Activated B cell treated with CpG ODN at 0.5 μM for 24 hours (primary cell): ENCODE measurements at regions not wholly inside any gene's neighbourhood (a gene's known extent, or its start where the extent isn't known, plus 50 kb on each side); places are given as distances from the start of the nearest gene placed in this dataset.
"Not testable (repeated sequence)": the region's sequence is repeated elsewhere in the genome, so short reads cannot be mapped to it uniquely, and the experiment has no call there.

Experiments
- ATAC-seq: fragments of 200-7000 bp; cut with Tn5 transposase; one replicate; pipeline ENCODE4 v1.10.0; 2021; ENCODE audit warnings: low read depth, mild to moderate bottlenecking, moderate library complexity
- CTCF ChIA-PET: fragments of 350-600 bp; sonication (Branson Sonifier 250); formaldehyde crosslinking; loops from one replicate; lab custom pipeline; 2021; ENCODE audit warnings: antibody characterized with exemption; lab: Charles Lee
- POLR2A ChIA-PET: fragments of 350-600 bp; sonication (Branson Sonifier 250); formaldehyde crosslinking; loops from one replicate; lab custom pipeline; 2021; ENCODE audit warnings: antibody characterized with exemption; lab: Charles Lee
- DNase-seq: peaks from one replicate; pipeline ENCODE4 v3.0.0; 2022
- H3K27ac Mint-ChIP-seq: one replicate; pipeline ENCODE4 v1.8.0; 2020; ENCODE audit warnings: mixed read lengths
- H3K27me3 Mint-ChIP-seq: one replicate; pipeline ENCODE4 v1.8.0; 2021; ENCODE audit warnings: mixed read lengths
- H3K36me3 Mint-ChIP-seq: one replicate; pipeline ENCODE4 v1.8.0; 2021; ENCODE audit warnings: low read depth, mixed read lengths
- H3K4me1 Mint-ChIP-seq: one replicate; pipeline ENCODE4 v1.8.0; 2021; ENCODE audit warnings: mixed read lengths
- H3K4me3 Mint-ChIP-seq: one replicate; pipeline ENCODE4 v1.8.0; 2020; ENCODE audit warnings: mild to moderate bottlenecking, mixed read lengths
- H3K9me3 Mint-ChIP-seq: one replicate; pipeline ENCODE4 v1.8.0; 2020; ENCODE audit warnings: mixed read lengths
- CTCF ChIP-seq: fragments of 200-600 bp; IDR thresholded peaks from one replicate; pipeline ENCODE4 v1.8.0; 2022; ENCODE audit warnings: antibody characterized with exemption, mild to moderate bottlenecking
- intact Hi-C: fragments of 100-400 bp; cut with micrococcal nuclease; formaldehyde crosslinking; loops from one replicate; pipeline ENCODE4 v1.15.1; 2024

- ChIA-PET CTCF (no interaction called here), POLR2A (no interaction called here)
- Mint-ChIP-seq H3K4me3 (no peak overlapping the region), H3K9me3 (peaks cover 2% of the 10 kb centered on the region), H3K4me1 (peaks cover 11% of the 10 kb centered on the region), H3K27me3 (no peaks in the 10 kb centered on the region), H3K36me3 (peaks cover 2% of the 10 kb centered on the region), H3K27ac (no peak overlapping the region)
- no peak for TF ChIP-seq CTCF
- intact Hi-C loops: no loop called here
- ATAC-seq (no peak), DNase-seq (no peak)
Observed at GRCh38 chr7:65462148-65462716, 88.6 kb downstream of the ZNF92 start.

GRCh38 chr7:65463184-65463583, 89.5 kb downstream of the ZNF92 start:
- ChIA-PET POLR2A (interaction anchor here (0.6 kb wide), 1 partner anchor 10 kb away, joined by 3 read pairs; no protein-coding TSS in a partner anchor), CTCF (no interaction called here)
- H3K27ac Mint-ChIP-seq: no peak overlapping the region

GRCh38 chr7:65469919-65470558, 96.4 kb downstream of the ZNF92 start:
- CTCF ChIA-PET, ATAC-seq, intact Hi-C loops, POLR2A ChIA-PET, H3K27ac Mint-ChIP-seq, DNase-seq, H3K27me3 Mint-ChIP-seq: not testable (repeated sequence)
- H3K4me3 Mint-ChIP-seq: peak overlapping the region; percentile 38
- H3K36me3 Mint-ChIP-seq: peaks cover 24% of the 10 kb centered on the region
- H3K9me3 Mint-ChIP-seq: peaks cover 42% of the 10 kb centered on the region
- H3K4me1 Mint-ChIP-seq: peaks cover 43% of the 10 kb centered on the region

More at GRCh38 chr7:65463184-65463583, 89.5 kb downstream of the ZNF92 start:
- H3K4me3 Mint-ChIP-seq: no peak overlapping the region
- H3K4me1 Mint-ChIP-seq: peaks cover 12% of the 10 kb centered on the region
- ATAC-seq (no peak), DNase-seq (no peak)
- H3K9me3 Mint-ChIP-seq: peaks cover 11% of the 10 kb centered on the region
- intact Hi-C loops: no loop called here
- no peak for TF ChIP-seq CTCF
- peaks cover 8% of the 10 kb centered on the region for H3K36me3 Mint-ChIP-seq
- no peaks in the 10 kb centered on the region for H3K27me3 Mint-ChIP-seq

- Mint-ChIP-seq H3K27me3 (no peaks in the 10 kb centered on the region), H3K4me1 (peaks cover 59% of the 10 kb centered on the region)
Observed at GRCh38 chr7:65471587-65471986, 97.9 kb downstream of the ZNF92 start.

GRCh38 chr7:65475040-65475726, 101.5 kb downstream of the ZNF92 start:
- intact Hi-C loops: no loop called here
- ChIA-PET CTCF (no interaction called here), POLR2A (interaction anchor here (0.6 to 1.7 kb wide), 2 partner anchors 101 to 253 kb away, joined by 5 to 11 read pairs; partner anchors contain the start of gene ZNF92)
- no peak for TF ChIP-seq CTCF
- peaks cover 78% of the 10 kb centered on the region for H3K4me1 Mint-ChIP-seq
- peak overlapping the region; percentile 87 for H3K27ac Mint-ChIP-seq
- peaks cover 37% of the 10 kb centered on the region for H3K9me3 Mint-ChIP-seq
- H3K27me3 Mint-ChIP-seq: no peaks in the 10 kb centered on the region
- ATAC-seq: peak; percentile 11
- H3K36me3 Mint-ChIP-seq: peaks cover 48% of the 10 kb centered on the region
- DNase-seq: no peak
- H3K4me3 Mint-ChIP-seq: peak overlapping the region; percentile 67

More at GRCh38 chr7:65471587-65471986, 97.9 kb downstream of the ZNF92 start:
- intact Hi-C loops: no loop called here
- CTCF ChIA-PET: no interaction called here
- H3K27ac Mint-ChIP-seq: no peak overlapping the region
- ATAC-seq: no peak
- no peak for DNase-seq
- peaks cover 36% of the 10 kb centered on the region for H3K36me3 Mint-ChIP-seq
- no peak for TF ChIP-seq CTCF
- POLR2A ChIA-PET: no interaction called here
- no peak overlapping the region for H3K4me3 Mint-ChIP-seq
- H3K9me3 Mint-ChIP-seq: peaks cover 48% of the 10 kb centered on the region
